ENCODE measurements at regions not wholly inside any gene's neighbourhood (a gene's known extent, or its start where the extent isn't known, plus 50 kb on each side); places are given as distances from the start of the nearest gene placed in this dataset.

DNA sequence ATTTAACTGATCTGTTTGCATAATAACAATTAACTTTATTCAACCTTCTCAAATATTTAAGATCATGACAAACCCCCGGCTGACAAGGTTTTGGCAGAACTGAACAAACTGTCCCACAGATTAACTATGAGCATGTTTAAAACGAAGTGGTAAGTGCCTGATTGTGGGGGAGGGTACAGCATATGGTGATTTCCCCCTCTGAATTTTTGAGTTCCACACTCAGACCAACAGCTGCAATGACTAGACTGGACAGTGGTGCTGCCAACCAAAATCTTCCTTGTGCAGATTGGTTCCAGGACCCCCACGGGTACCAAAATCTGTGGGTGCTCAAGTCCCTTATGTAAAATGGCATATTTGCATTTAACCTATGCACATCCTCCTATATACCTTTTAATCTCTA lies 449.5 kb downstream of the SHQ1 start:
- H3K4me1 ChIP-seq (ENCODE audit: insufficient read depth, low read length) = peaks cover 5% of the 10 kb centered on the region
- H3K4me3 Mint-ChIP-seq = no peak overlapping the region
- no peaks in the 10 kb centered on the region for H3K9me3 Mint-ChIP-seq

GRCh38 chr3:72397586-72397985 lies 450.7 kb downstream of the SHQ1 start:
- DNase-seq = no peak
- Mint-ChIP-seq H3K27me3 (no peaks in the 10 kb centered on the region), H3K4me3 (no peak overlapping the region), H3K36me3 (peaks cover 0 to 5% (median 1%) of the 10 kb centered on the region in 3 donors), H3K9me3 (no peaks in the 10 kb centered on the region), H3K27ac (peak overlapping the region in 2 of 8 donors; percentile 4 to 29), H3K4me1 (peaks cover 62 to 77% (median 73%) of the 10 kb centered on the region in 3 donors)
- Histone ChIP-seq H3K36me3 (ENCODE audit: insufficient read depth, low read length) (no peaks in the 10 kb centered on the region), H3K27ac (ENCODE audit: low read depth, low read length) (no peak overlapping the region), H3K4me1 (ENCODE audit: insufficient read depth, low read length) (peaks cover 12% of the 10 kb centered on the region), H3K9me3 (ENCODE audit: low read length) (no peaks in the 10 kb centered on the region), H3K27me3 (ENCODE audit: insufficient read depth, low read length, poor library complexity, severe bottlenecking) (no peaks in the 10 kb centered on the region), H3K4me3 (ENCODE audit: low read length) (no peak overlapping the region)
- CTCF ChIA-PET = no interaction called here
- POLR2A ChIA-PET = no interaction called here

More for the DNA sequence above, 449.5 kb downstream of the SHQ1 start:
- peaks cover 0 to 4% (median 1%) of the 10 kb centered on the region in 3 donors for H3K36me3 Mint-ChIP-seq
- Histone ChIP-seq H3K27ac (ENCODE audit: low read depth, low read length) (no peak overlapping the region), H3K4me3 (ENCODE audit: low read length) (no peak overlapping the region), H3K27me3 (ENCODE audit: insufficient read depth, low read length, poor library complexity, severe bottlenecking) (no peaks in the 10 kb centered on the region), H3K36me3 (ENCODE audit: insufficient read depth, low read length) (no peaks in the 10 kb centered on the region), H3K9me3 (ENCODE audit: low read length) (no peaks in the 10 kb centered on the region)
- H3K27me3 Mint-ChIP-seq = no peaks in the 10 kb centered on the region
- DNase-seq = no peak
- ChIA-PET CTCF (no interaction called here), POLR2A (no interaction called here)
- no peak overlapping the region for H3K27ac Mint-ChIP-seq
- peaks cover 62 to 88% (median 83%) of the 10 kb centered on the region in 3 donors for H3K4me1 Mint-ChIP-seq

GRCh38 chr3:72396899-72397298 lies 451.3 kb downstream of the SHQ1 start:
- peaks cover 0 to 5% (median 1%) of the 10 kb centered on the region in 3 donors for H3K36me3 Mint-ChIP-seq
- H3K9me3 ChIP-seq (ENCODE audit: low read length) = no peaks in the 10 kb centered on the region
- ChIA-PET POLR2A (no interaction called here), CTCF (no interaction called here)
- H3K4me3 Mint-ChIP-seq = no peak overlapping the region
- peaks cover 19% of the 10 kb centered on the region for H3K4me1 ChIP-seq (ENCODE audit: insufficient read depth, low read length)
- no peak for DNase-seq
- H3K27ac ChIP-seq (ENCODE audit: low read depth, low read length) = no peak overlapping the region
- H3K9me3 Mint-ChIP-seq = no peaks in the 10 kb centered on the region
- peaks cover 61 to 70% (median 70%) of the 10 kb centered on the region in 3 donors for H3K4me1 Mint-ChIP-seq
- no peak overlapping the region for H3K4me3 ChIP-seq (ENCODE audit: low read length)
- H3K36me3 ChIP-seq (ENCODE audit: insufficient read depth, low read length) = no peaks in the 10 kb centered on the region
- H3K27ac Mint-ChIP-seq = no peak overlapping the region
- H3K27me3 ChIP-seq (ENCODE audit: insufficient read depth, low read length, poor library complexity, severe bottlenecking) = no peaks in the 10 kb centered on the region
- no peaks in the 10 kb centered on the region for H3K27me3 Mint-ChIP-seq

DNA sequence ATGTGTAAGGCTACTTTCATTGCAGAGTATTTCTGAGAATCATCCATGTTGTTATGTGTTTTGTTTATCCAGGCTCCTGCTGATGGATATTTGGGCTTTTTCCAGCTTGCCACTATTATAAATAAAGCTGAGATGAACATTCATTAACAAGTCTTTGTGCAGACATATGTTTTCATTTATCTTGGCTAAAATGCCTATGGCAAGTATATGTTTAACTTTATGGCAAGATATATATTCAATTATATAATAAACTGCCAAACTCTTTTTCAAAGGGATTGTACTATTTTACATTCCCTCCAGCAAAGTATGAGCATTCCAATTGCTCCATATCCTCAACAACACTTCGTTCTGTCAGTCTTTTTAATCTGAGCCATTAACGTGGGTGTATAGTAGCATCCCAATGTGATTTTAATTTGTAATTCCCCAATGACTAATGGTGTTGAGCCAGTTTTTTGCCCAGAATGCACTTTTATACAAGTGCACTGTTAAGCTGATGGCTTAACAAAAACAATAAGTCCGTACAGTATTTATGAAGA lies 452.4 kb downstream of the SHQ1 start:
- no peak overlapping the region for H3K27ac ChIP-seq (ENCODE audit: low read depth, low read length)
- Mint-ChIP-seq H3K9me3 (no peaks in the 10 kb centered on the region), H3K4me1 (peaks cover 54 to 60% (median 60%) of the 10 kb centered on the region in 3 donors), H3K27me3 (no peaks in the 10 kb centered on the region), H3K27ac (no peak overlapping the region), H3K4me3 (no peak overlapping the region), H3K36me3 (peaks cover 0 to 5% (median 1%) of the 10 kb centered on the region in 3 donors)
- ChIA-PET POLR2A (no interaction called here), CTCF (no interaction called here)
- H3K4me3 ChIP-seq (ENCODE audit: low read length) = no peak overlapping the region
- H3K27me3 ChIP-seq (ENCODE audit: insufficient read depth, low read length, poor library complexity, severe bottlenecking) = no peaks in the 10 kb centered on the region
- peaks cover 29% of the 10 kb centered on the region for H3K4me1 ChIP-seq (ENCODE audit: insufficient read depth, low read length)
- DNase-seq = no peak
- no peaks in the 10 kb centered on the region for H3K9me3 ChIP-seq (ENCODE audit: low read length)
- H3K36me3 ChIP-seq (ENCODE audit: insufficient read depth, low read length) = no peaks in the 10 kb centered on the region

DNA sequence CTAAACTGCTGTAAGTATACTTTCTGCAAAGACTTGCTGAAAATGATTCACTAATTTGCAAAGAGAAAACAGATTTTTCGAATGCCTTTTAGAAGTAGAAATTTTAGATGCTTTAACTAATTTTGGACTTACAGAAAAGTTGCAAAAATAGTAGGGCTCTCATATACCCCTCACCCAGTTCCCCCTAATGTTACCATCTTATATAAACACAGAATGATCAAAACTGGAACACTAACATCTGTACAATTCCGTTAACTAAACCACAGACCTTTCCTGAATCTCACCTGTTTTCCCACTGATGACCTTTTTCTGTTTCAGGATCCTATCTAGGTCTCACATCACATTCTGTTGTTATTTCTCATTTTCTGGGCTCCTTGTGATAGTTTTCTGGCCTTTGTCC lies 454.8 kb downstream of the SHQ1 start:
- no peak overlapping the region for H3K27ac ChIP-seq (ENCODE audit: low read depth, low read length)
- ChIA-PET CTCF (no interaction called here), POLR2A (no interaction called here)
- no peaks in the 10 kb centered on the region for H3K27me3 ChIP-seq (ENCODE audit: insufficient read depth, low read length, poor library complexity, severe bottlenecking)
- no peaks in the 10 kb centered on the region for H3K36me3 ChIP-seq (ENCODE audit: insufficient read depth, low read length)
- Mint-ChIP-seq H3K4me3 (no peak overlapping the region), H3K36me3 (peaks cover 0 to 2% (median 1%) of the 10 kb centered on the region in 3 donors), H3K27me3 (no peaks in the 10 kb centered on the region), H3K27ac (no peak overlapping the region), H3K4me1 (peaks cover 37 to 51% (median 37%) of the 10 kb centered on the region in 3 donors), H3K9me3 (no peaks in the 10 kb centered on the region)
- DNase-seq = no peak
- H3K4me3 ChIP-seq (ENCODE audit: low read length) = no peak overlapping the region
- peaks cover 31% of the 10 kb centered on the region for H3K4me1 ChIP-seq (ENCODE audit: insufficient read depth, low read length)
- H3K9me3 ChIP-seq (ENCODE audit: low read length) = no peaks in the 10 kb centered on the region

- H3K27ac ChIP-seq (ENCODE audit: low read depth, low read length) = no peak overlapping the region
- H3K9me3 ChIP-seq (ENCODE audit: low read length) = no peaks in the 10 kb centered on the region
- H3K36me3 ChIP-seq (ENCODE audit: insufficient read depth, low read length) = no peaks in the 10 kb centered on the region
- POLR2A ChIA-PET = no interaction called here
- H3K4me1 Mint-ChIP-seq = peaks cover 21 to 51% (median 23%) of the 10 kb centered on the region in 3 donors
- H3K4me3 ChIP-seq (ENCODE audit: low read length) = no peak overlapping the region
- H3K9me3 Mint-ChIP-seq = no peaks in the 10 kb centered on the region
- H3K27me3 Mint-ChIP-seq = no peaks in the 10 kb centered on the region
- H3K27ac Mint-ChIP-seq = no peak overlapping the region
- CTCF ChIA-PET = interaction anchor here (0.9 kb wide), 1 partner anchor 11 kb away, joined by 3 read pairs; no protein-coding TSS in a partner anchor
- H3K4me1 ChIP-seq (ENCODE audit: insufficient read depth, low read length) = peaks cover 32% of the 10 kb centered on the region
- peaks cover 0 to 2% (median 0%) of the 10 kb centered on the region in 3 donors for H3K36me3 Mint-ChIP-seq
- DNase-seq = no peak
- no peak overlapping the region for H3K4me3 Mint-ChIP-seq
- no peaks in the 10 kb centered on the region for H3K27me3 ChIP-seq (ENCODE audit: insufficient read depth, low read length, poor library complexity, severe bottlenecking)
These were observed 456.6 kb downstream of the SHQ1 start for GRCh38 chr3:72391659-72392058.

- CTCF ChIA-PET = no interaction called here
- Mint-ChIP-seq H3K27ac (no peak overlapping the region), H3K9me3 (no peaks in the 10 kb centered on the region), H3K4me3 (no peak overlapping the region), H3K27me3 (no peaks in the 10 kb centered on the region), H3K4me1 (peaks cover 12 to 52% (median 14%) of the 10 kb centered on the region in 3 donors), H3K36me3 (peaks cover 0 to 2% (median 0%) of the 10 kb centered on the region in 3 donors)
- Histone ChIP-seq H3K4me1 (ENCODE audit: insufficient read depth, low read length) (peaks cover 38% of the 10 kb centered on the region), H3K27ac (ENCODE audit: low read depth, low read length) (no peak overlapping the region), H3K4me3 (ENCODE audit: low read length) (no peak overlapping the region), H3K36me3 (ENCODE audit: insufficient read depth, low read length) (no peaks in the 10 kb centered on the region), H3K9me3 (ENCODE audit: low read length) (no peaks in the 10 kb centered on the region), H3K27me3 (ENCODE audit: insufficient read depth, low read length, poor library complexity, severe bottlenecking) (no peaks in the 10 kb centered on the region)
- POLR2A ChIA-PET = no interaction called here
- DNase-seq = no peak
These were observed 457.4 kb downstream of the SHQ1 start for GRCh38 chr3:72390841-72391240.

GRCh38 chr3:72388644-72389043 lies 459.6 kb downstream of the SHQ1 start:
- H3K36me3 ChIP-seq (ENCODE audit: insufficient read depth, low read length) = no peaks in the 10 kb centered on the region
- ChIA-PET POLR2A (no interaction called here), CTCF (no interaction called here)
- no peak overlapping the region for H3K4me3 Mint-ChIP-seq
- H3K27me3 Mint-ChIP-seq = no peaks in the 10 kb centered on the region
- no peaks in the 10 kb centered on the region for H3K9me3 ChIP-seq (ENCODE audit: low read length)
- no peaks in the 10 kb centered on the region for H3K27me3 ChIP-seq (ENCODE audit: insufficient read depth, low read length, poor library complexity, severe bottlenecking)
- no peak for DNase-seq
- H3K4me1 ChIP-seq (ENCODE audit: insufficient read depth, low read length) = peaks cover 52% of the 10 kb centered on the region
- H3K4me1 Mint-ChIP-seq = peaks cover 0 to 53% (median 0%) of the 10 kb centered on the region in 3 donors
- no peak overlapping the region for H3K4me3 ChIP-seq (ENCODE audit: low read length)
- no peak overlapping the region for H3K27ac ChIP-seq (ENCODE audit: low read depth, low read length)
- H3K36me3 Mint-ChIP-seq = no peaks in the 10 kb centered on the region
- H3K9me3 Mint-ChIP-seq = no peaks in the 10 kb centered on the region
- peak overlapping the region in 2 of 8 donors; percentile 24 to 27 for H3K27ac Mint-ChIP-seq
